Mucosa of descending colon (tissue), 3 donors: ENCODE measurements at regions not wholly inside any gene's neighbourhood (a gene's known extent, or its start where the extent isn't known, plus 50 kb on each side); places are given as distances from the start of the nearest gene placed in this dataset.

ENCODE experiments used
- ATAC-seq: fragments of 200-7000 bp; cut with Tn5 transposase; one replicate; pipeline ENCODE4 v1.9.1; 2020; ENCODE audit warnings: mild to moderate bottlenecking, moderate library complexity
- DNase-seq, 3 donors: peaks; one replicate each; pipeline ENCODE4 v3.0.0-alpha.2; 2020
- H3K36me3 ChIP-seq: fragments of 200-600 bp; one replicate; pipeline ENCODE4 v1.8.0; 2021; ENCODE audit warnings: low read depth, mild to moderate bottlenecking
- H3K4me1 ChIP-seq: fragments of 200-600 bp; one replicate; pipeline ENCODE4 v1.8.0; 2021; ENCODE audit warnings: low read depth, mild to moderate bottlenecking
- H3K4me3 ChIP-seq: fragments of 200-600 bp; one replicate; pipeline ENCODE4 v1.8.0; 2021; ENCODE audit warnings: mild to moderate bottlenecking
- H3K9me3 ChIP-seq: fragments of 200-600 bp; one replicate; pipeline ENCODE4 v1.8.0; 2021; ENCODE audit warnings: mild to moderate bottlenecking
- CTCF ChIP-seq: fragments of 200-600 bp; IDR thresholded peaks from one replicate; pipeline ENCODE4 v1.8.0; 2022; ENCODE audit warnings: antibody characterized with exemption, mild to moderate bottlenecking
- intact Hi-C, 2 donors: fragments of 100-400 bp; cut with DNase I in 1 of 2; cut with micrococcal nuclease in 1 of 2; formaldehyde crosslinking; loops; one replicate each; pipeline versions ENCODE4 v1.11.0 to v1.11.1; 2022; cut with DNase I, micrococcal nuclease
- donor health status: DM: no; HTN: no; CAD: no; lungs with moderate emphysema.
- donor health status: DM: no; HTN: no; CAD: no.
- donor health status: DM: no; HTN: yes; CAD: no.

GRCh38 chr11:130729193-130729592, 187.1 kb downstream of the SNX19 start:
- no peak for TF ChIP-seq CTCF
- no peak for DNase-seq
- Histone ChIP-seq H3K4me1 (peaks cover 3% of the 10 kb centered on the region), H3K9me3 (peaks cover 9% of the 10 kb centered on the region), H3K4me3 (no peak overlapping the region), H3K36me3 (no peaks in the 10 kb centered on the region)
- intact Hi-C loops: no loop called here
- no peak for ATAC-seq

GRCh38 chr11:130729678-130730300, 186.5 kb downstream of the SNX19 start:
- H3K36me3 ChIP-seq: no peaks in the 10 kb centered on the region
- DNase-seq (no peak), ATAC-seq (no peak)
- no peak overlapping the region for H3K4me3 ChIP-seq
- no peak for TF ChIP-seq CTCF
- intact Hi-C loops: no loop called here
- peaks cover 9% of the 10 kb centered on the region for H3K9me3 ChIP-seq
- peaks cover 3% of the 10 kb centered on the region for H3K4me1 ChIP-seq

- Histone ChIP-seq H3K4me3 (no peak overlapping the region), H3K36me3 (no peaks in the 10 kb centered on the region), H3K9me3 (peaks cover 9% of the 10 kb centered on the region), H3K4me1 (no peaks in the 10 kb centered on the region)
- intact Hi-C loops: no loop called here
- no peak for TF ChIP-seq CTCF
- ATAC-seq: no peak
- no peak for DNase-seq
Measured at GRCh38 chr11:130731401-130731800, 184.9 kb downstream of the SNX19 start.

GRCh38 chr11:130732476-130732875, 183.8 kb downstream of the SNX19 start:
- Histone ChIP-seq H3K36me3 (no peaks in the 10 kb centered on the region), H3K9me3 (peaks cover 9% of the 10 kb centered on the region), H3K4me3 (no peak overlapping the region), H3K4me1 (no peaks in the 10 kb centered on the region)
- ATAC-seq: no peak
- no peak for DNase-seq
- TF ChIP-seq CTCF: no peak
- intact Hi-C loops: no loop called here

GRCh38 chr11:130737041-130737830, 179.0 kb downstream of the SNX19 start:
- no peak for DNase-seq
- no peak for ATAC-seq

More at GRCh38 chr11:130737041-130737830, 179.0 kb downstream of the SNX19 start:
- H3K4me3 ChIP-seq: no peak overlapping the region
- no peaks in the 10 kb centered on the region for H3K4me1 ChIP-seq
- intact Hi-C loops: no loop called here
- H3K36me3 ChIP-seq: no peaks in the 10 kb centered on the region
- TF ChIP-seq CTCF: no peak
- peaks cover 16% of the 10 kb centered on the region for H3K9me3 ChIP-seq
